Epidermal melanocyte (primary cell): ENCODE measurements at regions not wholly inside any gene's neighbourhood (a gene's known extent, or its start where the extent isn't known, plus 50 kb on each side); places are given as distances from the start of the nearest gene placed in this dataset.

Experiments
- DNase-seq: peaks from one replicate; pipeline ENCODE4 v3.0.0; 2011; ENCODE audit warnings: low spot score; ENCODE audit not compliant: insufficient read length

DNA sequence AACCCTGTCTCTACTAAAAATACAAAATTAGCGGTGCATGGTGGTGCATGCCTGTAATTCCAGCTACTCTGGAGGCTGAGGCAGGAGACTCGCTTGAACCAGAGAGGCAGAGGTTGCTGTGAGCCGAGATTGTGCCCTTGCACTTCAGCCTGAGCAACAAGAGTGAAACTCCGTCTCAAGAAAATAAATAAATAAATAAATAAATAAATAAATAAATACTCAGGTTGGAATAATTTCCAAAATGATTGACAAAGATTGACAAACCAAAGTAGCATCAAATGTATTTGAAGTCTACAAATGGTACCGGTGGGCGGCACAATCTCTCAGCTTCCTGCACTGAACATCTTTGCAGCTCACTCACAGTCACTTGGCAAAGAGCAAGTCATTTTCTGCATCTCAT, 144.1 kb upstream of the NRSN1 start:
- no peak for DNase-seq

DNA sequence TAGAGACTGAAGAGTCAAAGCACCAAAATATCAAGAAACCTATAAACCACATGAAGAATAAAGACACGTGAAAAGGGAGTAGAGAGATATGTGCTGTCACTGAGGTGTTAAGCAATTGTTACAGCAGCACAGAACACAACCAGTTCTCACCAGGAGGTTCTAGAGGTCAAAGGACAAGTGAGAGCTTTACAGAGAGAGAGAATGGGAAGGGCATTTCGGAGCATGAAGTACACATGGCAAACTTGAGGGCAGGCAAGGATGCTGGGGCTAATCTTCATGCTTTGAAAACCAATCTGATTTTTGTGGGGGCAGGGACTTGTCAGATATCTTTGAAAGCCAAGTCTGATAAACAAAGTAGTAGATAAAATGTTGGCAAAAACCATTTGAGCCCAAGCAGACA, 142.3 kb upstream of the NRSN1 start:
- DNase-seq, result no peak

DNA sequence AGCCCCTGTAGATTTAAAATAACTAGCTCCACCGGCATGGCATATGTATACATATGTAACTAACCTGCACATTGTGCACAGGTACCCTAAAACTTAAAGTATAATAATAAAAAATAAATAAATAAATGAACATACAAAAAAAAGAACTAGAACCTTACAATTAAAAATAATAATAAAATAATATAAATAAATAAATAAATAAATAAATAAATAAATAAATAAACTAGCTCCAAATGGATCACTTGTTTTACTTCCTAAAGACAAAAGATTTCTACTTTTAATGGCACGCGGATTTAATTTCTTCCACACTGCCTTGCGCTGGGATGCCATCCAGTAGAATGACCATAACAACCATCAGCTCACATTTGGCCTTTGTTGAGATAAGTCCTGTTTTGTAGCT, 141.0 kb upstream of the NRSN1 start:
- DNase-seq, result no peak

DNA sequence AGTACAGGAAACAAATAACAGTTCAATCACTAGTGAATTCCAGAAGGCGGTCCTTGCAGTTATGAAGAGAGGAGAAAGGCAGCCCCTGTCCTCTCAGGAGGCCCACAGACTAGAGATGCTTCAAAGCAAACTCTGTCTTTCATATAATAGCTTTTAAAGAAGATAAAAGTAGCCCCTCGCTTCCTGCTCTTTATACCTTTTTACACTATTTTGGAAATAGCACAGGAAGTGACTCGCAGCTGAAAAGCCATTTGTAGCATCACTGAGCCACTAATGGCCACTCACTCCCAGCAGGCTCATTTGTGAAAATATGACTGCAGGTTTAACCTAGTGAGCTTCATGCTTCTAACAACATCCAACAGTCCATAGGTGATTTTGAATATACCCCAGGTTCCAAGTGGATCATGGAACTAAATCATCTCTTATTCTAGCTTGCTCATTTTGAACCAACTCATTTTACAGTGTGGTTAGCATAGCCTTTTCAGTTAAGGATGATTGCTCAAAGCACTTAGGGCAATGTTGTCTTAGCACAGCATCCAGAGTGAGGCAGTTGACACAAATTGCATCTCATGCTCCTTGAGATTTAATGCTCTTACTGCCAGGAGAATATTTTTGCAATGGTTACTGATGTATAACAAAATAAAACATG, 136.0 kb upstream of the NRSN1 start:
- no peak for DNase-seq

DNA sequence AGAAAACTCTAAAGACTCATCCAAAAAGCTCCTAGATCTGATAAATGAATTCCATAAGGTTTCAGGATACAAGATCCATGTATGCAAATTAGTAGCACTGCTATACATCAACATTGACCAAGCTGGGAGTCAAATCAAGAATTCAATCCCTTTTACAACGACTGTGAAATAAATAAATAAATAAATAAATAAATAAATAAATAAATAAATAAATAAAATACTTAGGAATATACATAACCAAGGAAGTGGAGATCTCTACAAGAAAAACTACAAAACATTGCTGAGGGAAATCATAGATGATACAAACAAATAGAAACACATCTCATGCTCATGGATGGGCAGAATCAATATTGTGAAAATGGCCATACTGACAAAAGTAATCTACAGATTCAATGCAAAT, 132.0 kb upstream of the NRSN1 start:
- no peak for DNase-seq

DNA sequence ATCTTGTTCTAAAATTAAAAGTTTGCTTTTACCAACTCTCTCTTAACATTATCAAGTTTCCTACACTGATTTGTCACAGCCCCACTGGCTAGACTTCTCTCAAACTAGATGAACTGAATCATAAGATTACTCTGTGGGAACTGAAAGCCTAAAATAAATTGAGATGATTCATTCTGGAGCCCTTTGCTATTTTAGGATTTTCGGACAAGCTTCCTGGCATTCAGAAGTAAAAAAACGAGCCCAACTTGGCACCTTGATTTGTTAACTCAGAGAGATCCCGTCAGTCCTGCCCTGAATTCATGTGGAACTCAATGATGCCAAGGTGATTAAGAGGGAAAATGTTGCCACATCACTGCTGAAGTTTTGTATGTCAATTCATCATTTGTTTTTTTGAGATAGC, 122.0 kb upstream of the NRSN1 start:
- no peak for DNase-seq

DNA sequence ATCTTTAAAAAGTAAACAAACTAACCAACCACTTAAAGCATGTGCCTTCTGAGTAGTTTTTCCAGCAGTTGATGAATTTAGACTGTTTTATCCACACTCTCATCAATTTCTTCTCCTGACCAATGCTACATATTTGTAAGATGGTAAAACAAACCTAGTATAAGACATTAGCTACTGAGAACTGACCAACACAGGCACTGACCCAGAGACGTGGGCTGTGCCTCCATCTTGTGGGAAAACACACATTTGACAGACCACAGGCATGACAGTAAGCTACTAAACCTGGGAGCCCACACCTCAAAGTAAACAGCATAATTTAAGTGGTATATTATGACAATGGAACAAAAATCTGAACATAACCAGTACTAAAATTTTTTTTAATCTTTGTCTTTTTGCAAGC, 121.4 kb upstream of the NRSN1 start:
- no peak for DNase-seq

DNA sequence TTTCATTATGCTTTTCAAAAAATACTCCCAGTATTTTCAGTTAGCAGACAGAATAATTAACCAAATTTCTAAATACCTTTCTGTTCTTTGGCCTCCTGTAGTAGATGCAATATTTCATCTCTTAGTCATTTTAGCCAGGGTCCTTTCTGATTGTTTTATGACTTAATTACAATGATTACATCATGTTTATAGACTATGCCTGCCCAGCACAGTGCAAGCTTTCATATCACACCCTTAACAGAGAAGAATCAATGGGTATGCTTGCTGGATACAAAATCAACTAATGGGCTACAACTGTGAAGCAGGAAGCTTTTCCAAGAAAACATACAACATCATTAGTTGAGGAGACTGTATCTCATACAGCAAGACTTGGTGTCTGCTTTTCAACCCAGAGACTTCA, 119.8 kb upstream of the NRSN1 start:
- DNase-seq, result no peak

DNA sequence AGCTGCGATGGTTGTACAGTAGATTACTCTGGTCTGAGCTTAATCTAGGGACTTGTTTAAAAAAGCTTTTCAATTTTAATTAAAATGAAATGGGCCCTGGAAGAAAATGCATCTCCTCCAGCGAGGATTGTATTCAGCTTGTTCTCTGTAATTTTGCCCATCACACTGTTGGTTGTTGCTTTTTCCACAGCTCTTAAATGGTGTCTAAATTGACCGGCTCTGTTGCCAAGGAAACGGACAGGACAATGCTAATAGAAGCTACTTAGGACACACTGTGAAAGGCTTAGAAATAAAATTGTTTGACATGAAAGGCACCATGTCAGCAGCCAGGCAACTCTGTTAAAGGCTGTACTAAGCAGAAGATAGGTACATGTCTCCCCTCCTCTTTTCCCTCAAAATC, 116.7 kb upstream of the NRSN1 start:
- DNase-seq, result no peak

DNA sequence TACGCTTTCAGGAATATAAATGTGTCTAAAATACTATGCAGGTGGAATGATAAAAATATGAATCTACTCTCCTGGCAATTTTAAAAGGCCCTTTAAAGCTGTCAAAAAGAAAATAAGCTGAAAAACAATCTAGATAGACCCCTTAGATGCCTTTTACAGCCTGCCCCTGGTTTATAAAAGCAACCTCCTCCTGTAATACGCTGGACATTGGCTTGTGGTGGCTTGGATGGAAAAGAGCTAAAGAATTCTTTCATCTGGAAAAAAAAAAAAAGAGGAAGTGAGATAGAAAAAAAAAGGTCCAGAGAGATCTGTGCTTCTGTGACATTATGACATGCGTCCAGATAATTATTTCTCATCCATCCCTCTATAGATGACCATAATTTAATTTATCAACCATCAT, 115.9 kb upstream of the NRSN1 start:
- DNase-seq, result no peak

DNA sequence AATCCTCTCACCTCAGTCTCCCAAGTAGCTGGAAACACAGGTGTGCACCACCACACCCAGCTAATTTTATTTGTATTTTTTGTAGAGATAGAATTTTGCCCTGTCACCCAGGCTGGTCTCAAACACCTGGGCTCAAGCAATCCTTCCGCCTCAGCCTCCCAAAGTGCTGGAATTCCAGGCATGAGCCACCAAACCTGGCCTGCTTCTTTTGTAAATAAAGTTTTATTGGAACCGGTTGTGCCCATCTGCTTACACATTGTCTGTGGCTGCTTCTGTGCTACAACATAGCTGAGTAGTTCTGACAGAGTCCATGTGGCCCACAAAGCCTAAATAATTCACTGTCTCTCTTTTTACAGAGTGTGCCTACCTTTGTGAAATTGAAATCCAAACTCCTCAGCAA, 109.7 kb upstream of the NRSN1 start:
- no peak for DNase-seq

DNA sequence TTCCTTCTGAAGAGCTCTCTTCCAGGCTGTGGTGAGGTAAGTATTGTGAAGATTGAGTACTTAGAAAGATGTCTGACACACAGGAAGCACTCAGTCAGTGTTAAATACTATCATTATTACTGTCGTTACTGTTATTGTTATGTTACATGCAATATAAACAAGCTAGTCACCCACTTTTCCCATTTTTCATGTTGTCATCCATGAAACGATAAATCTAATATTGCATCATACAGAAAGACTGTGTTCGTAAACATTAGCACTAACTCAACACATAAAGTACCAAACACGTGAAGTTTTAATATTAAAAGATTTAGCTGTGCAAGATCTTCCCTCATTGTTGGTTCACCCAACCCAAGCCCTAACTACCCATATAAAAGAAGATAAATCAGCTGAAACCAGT, 109.2 kb upstream of the NRSN1 start:
- no peak for DNase-seq

DNA sequence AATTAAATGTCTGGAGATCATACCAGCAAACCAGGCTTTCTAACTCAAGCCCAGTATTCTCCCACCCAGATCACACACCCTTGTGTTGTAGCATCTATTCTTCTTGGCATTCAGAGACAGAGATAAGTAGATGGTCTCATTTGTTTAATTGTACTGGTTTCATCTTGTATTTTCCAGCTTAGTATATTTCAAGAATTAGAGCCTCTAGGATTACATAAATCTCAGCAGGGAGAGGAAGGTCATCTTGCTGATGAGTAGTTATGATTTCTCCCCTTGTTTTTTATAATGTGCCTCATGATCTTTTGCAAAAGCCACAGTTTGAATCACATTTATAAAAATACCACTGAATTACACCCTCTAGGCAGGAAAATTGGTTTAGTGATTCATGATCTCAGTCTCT, 106.6 kb upstream of the NRSN1 start:
- DNase-seq, result no peak

DNA sequence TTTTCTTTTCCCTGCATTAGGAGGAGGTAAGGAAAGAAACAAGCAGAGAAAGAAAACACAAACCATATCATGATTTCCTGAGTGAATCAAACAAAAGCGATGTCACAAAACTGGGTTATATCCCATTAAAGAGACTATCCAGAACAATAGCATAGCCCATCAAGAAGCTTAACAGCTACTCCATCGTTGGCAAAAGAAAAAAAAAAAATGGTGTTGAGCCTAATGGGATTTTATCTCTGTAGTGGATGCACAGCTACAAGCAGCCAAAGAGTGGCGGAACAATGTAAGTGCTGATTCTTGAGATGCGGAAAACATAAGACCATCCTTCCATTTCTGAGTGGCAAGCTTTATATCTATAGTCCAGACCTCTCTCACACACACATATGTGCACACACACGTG, 106.2 kb upstream of the NRSN1 start:
- no peak for DNase-seq

DNA sequence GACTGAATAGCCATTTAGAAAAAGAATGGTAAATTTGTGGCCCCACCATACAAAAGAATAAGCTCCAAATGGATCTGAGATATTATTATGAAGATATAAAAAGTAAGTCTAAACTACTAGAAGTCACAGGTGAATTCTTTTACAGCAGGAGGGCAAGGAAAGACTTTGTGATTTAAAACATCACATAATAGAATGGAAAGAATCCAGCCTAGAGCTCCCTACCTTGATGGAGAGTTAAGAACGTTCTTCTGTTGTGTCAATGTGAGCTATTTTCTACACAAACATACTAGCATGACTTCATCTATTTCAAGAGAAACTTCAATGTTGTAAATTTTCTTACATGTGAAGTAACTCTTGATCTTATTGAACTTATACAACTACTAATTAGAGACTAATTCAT, 100.0 kb upstream of the NRSN1 start:
- DNase-seq, result no peak

DNA sequence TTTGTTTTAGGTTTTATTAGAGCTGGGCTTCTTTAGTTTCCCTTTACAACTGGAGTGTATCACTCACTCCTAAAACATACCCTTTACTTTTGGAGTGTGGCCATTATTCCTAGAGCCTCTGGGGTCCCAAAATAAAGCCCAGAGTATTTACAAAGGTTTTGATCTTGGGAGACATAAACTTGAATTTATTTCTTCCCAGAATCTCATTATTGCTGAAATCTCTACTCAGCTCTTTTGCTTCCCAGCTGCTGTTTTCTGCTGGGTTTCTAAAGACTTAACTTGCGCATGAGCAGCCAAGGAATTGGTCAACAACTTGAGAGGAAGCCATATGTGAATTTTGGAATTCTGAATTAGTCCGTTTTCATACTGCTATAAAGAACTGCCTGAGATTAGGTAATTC, 94.5 kb upstream of the NRSN1 start:
- no peak for DNase-seq

DNA sequence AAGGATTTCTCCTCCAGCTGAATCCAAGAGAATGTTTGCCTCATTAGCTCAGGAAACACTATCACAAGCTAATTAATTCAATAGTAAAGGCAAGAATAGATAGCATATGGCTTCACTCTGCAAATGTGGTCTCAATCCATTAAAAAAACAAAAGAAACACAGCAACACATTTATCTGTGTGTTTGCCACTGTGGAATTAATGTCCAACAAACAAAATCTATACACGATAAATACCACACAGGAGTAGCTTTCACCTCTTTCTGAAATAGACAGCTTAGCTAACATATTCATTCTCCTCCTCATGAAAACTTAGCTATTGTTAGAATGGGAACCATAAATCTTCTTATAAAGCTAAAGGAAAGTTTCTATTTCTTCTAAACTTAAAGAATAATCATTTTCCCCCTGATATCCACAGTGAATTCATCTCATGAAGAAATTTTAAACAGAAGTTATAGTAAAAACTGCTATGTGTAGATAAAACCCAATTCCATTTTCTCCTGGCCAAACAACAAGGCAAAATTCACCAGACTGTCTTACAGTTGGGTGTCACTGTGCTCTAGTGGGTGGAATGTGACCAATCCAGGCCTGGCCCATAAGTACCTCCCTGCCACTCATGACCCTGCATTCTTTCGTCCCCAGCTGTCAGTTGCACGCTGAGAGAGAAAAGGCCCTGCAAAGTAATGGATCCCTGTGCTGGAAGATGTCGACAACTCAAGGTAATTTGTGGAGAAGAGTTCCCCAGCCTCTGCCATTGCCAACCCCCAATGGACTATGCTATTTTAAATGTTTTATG, 92.9 kb upstream of the NRSN1 start:
- no peak for DNase-seq

DNA sequence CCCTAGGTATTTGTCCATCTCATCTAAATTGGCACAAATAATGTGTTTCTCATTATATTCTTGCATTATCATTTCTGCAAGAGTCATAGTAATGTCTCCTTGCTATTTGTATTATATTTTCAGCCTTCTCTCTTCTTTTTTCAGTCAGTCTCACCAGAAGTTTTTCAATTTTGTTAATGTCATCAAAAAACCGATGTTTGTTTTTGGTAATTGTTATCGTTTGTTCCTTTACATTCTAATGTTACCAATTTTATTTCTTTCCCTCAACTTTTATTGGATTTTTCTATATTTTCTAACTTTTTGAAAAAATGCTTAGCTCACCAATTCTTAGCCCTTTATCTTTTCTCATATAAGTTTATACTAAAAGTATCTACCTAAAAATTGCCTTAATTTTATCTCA, 82.2 kb upstream of the NRSN1 start:
- no peak for DNase-seq

DNA sequence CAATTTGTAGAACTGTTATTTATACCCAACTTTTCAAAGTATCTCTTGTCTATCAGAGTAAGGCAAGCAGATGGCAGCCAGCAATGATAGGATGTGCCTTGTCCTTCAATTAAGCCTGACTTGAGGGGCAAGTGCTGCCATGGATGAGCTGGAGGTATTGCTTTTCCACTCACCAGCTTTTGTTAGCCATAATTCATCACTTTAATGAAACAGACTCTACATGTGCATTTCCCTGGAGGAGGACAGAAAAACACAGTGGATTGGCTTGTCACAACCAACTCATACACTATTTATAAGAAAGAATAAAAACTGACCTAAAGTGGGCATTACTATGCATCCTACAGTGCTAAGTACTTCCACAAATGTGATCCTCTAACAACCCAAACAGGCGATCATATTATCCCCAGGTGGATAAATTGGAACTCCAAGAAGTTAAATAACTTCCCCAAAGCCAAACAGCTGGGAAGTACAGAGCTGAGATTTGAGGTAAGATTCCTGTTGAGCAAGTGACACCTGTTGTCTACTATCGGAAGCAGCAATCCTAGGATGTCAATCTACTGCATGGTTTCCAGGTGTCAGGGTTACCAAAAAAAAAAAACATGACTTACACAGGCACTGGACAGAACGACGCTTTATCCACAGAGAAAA, 73.9 kb upstream of the NRSN1 start:
- no peak for DNase-seq

DNA sequence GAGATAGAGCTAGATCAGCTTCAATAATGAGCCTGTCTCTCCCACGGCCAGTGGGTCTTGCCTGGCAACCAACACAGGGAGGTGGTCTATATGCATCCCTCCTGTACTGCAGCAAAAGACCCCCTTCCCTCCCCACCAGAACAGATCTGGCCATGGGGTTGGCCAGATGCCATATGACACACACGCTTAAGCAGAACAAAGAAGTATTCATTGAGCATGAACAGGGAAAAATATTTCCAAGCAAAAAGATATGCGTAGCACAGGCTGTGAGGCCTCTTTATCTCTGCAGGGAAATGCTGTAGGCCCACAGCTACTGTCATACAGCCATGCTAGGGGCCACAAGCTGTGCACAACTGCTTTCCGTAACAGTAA, 73.4 kb upstream of the NRSN1 start:
- no peak for DNase-seq

DNA sequence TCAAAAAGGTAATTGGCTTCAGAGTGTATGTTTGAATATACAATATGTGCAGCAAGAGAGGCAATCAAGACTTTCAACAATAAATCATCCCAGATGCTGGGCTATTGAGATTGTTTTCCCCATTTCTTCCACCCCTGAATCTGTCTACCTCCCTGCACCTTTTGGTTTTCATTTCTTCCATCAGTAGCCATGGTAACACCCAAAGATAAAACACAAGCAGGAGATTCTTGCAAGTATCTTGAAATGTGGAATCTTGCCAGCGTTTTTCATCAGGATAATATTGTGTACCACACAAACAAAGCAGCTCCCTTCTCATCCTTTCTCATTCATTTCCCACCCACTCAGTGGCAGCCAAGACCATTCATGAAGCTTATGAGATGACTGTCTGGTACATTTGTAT, 73.0 kb upstream of the NRSN1 start:
- DNase-seq, result no peak

DNA sequence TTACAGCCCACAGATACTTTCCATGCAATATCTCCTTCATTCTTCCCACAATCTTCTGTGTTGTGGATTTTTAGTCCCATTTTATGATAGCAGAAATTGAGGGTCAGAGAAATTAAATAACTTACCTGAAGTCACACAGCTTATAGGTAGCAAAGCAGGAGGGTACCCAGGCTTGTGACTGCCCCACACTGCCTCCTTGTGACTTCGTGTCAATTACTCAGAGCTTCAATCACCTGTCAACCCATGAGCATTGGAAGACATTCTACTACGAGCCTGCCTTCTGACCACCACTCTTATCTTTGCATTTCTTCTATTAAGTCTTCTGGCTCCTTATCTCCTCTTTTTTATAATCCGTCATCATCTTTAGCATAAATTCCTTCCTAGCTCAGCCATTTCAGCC, 71.6 kb upstream of the NRSN1 start:
- DNase-seq, result no peak

DNA sequence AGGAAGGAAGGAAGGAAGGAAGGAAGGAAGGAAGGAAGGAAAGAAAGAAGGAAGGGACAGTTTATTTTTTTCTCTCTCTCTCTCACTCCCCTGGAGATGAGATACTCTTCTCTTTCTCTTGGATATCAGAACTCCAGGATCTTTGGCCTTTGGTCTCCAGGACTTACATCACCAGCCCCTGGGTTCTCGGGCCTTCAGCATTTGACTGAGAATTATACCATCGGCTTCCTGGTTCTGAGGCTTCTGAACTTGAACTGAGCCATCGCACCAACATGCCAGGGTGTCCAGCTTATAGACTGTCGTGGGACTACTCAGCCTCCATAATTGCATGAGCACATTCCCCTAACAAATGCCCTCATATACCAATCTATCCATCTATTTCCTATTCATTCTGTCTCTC, 69.4 kb upstream of the NRSN1 start:
- DNase-seq, result no peak
